ENCODE measurements at regions not wholly inside any gene's neighbourhood (a gene's known extent, or its start where the extent isn't known, plus 50 kb on each side); places are given as distances from the start of the nearest gene placed in this dataset.

DNA sequence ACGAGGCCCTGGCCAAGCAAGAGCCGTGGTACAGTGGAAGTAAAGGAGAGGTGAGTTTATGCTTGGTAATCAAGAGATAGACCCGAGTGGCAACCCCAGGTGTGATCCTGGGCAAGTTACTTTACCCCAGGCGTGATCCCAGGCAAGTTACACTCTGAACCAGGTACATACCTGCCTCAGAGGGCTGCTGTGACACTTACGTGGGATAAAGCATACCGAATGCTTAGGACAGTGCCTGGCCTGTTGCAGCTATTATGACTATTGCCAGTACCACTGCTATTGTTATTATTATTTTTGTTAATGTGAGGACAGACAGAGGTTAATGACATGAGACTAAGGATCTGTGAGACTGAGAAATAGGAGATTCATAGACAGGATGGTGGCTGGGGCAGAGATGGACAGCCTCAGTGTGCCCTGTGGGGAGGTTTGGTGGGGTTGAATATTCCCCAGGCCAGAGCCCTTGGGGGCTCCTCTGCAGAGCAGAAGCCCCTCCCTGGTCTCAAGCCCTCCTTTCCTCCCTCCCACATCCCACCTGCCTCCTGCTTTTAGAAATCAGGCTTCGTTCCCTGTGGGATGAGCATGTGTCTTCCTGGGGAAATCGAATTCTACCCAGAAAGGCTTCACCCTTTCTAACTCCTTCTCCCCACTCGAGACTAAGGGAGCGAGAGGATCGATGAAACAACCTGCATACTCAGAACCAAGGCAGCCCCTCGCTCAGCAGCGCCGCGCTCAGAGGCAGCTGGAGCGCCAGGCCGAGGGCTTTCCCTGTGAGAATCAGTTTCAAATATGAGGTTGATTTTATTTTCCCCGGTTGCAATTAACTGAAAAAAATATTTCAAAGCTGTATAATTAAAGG, 62.0 kb upstream of the SIX3 start:
- no peak for DNase-seq

DNA sequence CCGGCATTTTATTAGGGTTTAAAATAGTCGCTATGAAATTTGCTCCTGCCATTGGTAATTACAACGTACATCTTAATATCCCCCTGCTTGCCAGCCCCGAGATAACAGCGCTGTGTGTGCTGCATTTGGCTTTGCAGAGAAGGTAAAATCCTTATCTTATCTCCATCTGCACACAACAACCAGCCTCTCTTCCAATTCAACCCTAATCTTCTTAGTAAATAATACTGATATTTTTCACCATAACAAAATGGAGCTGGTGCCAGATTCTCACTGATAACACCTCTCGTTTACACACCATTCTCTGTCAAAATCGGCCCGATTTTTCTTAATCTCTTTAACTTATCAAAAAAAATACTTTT, 61.4 kb upstream of the SIX3 start:
- no peak for DNase-seq

- no peak for DNase-seq
Measured at GRCh38 chr2:44881856-44882255, 59.6 kb upstream of the SIX3 start.

DNA sequence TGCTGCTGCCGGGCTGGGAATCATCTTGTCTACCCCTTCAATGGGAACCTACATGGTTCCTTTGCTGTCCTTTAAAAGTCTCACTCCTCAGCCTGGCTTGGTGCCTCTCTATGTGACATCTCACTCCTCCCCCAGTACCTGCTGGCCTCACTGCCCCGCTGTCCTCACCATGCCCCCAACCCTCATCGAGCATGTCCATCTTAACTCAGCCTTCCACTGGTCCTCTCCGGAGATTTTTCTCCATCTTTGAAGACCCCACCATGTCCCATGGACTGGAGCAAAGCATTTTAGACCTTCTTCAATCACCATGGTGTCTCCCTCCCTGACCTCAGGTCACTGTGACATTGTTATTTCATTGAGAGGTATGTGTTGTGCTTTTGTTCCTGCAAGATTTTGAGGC, 58.1 kb upstream of the SIX3 start:
- DNase-seq: no peak

DNA sequence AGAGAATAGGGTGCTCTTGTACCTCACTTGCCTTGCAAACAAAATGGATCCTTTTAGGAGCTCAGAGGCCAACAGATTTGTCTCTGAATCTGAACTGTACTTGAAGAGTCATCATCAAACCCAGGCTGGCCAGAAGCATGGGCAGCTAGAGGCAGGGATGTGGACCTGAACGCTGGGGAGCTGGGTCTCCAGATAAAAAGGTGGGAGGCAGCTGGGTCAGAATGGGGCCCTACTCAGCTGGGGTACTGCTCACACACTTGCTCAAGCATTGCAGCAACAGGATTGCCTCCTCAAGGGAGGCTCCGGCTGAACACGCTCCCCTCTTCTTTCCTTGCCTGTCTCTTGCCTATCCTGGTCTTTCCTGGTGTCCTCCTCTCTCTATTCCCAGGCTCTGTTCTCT, 57.3 kb upstream of the SIX3 start:
- no peak for DNase-seq

DNA sequence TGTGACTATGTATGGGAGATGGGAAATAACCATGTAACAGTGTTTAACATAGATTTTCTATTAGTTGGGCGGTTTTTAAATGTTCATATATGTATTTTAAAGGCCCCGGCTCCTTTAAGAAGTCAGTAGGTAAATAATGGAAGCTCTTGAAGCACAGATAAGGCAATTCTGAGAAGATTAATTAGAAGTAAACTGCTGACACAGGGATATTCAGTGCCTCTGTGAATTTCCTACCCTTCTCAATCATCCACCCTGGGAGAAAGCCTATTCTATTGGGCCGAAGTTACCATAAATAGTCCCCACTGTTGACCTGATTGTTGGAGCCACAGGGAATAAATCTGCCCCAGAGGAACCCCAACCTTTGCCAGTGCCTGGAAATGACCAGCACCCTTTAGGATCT, 56.8 kb upstream of the SIX3 start:
- no peak for DNase-seq

- no peak for DNase-seq
Measured at GRCh38 chr2:44886414-44886813, 55.1 kb upstream of the SIX3 start.

- DNase-seq: no peak
Measured at GRCh38 chr2:44889096-44889495, 52.4 kb upstream of the SIX3 start.
